Ishikawa (cell line): ENCODE measurements at regions not wholly inside any gene's neighbourhood (a gene's known extent, or its start where the extent isn't known, plus 50 kb on each side); places are given as distances from the start of the nearest gene placed in this dataset.

Experiments used
- CEBPB ChIP-seq: IDR thresholded peaks from 2 replicates; pipeline ENCODE4 v1.6.1; 2012
- CREB1 ChIP-seq: IDR thresholded peaks from 2 replicates; pipeline ENCODE4 v1.6.1; 2012; ENCODE audit warnings: low read depth
- EGR1 ChIP-seq: IDR thresholded peaks from 2 replicates; pipeline ENCODE4 v1.6.1; 2012
- EP300 ChIP-seq: IDR thresholded peaks from 2 replicates; pipeline ENCODE4 v1.6.1; 2012; ENCODE audit warnings: borderline replicate concordance
- FOXM1 ChIP-seq: IDR thresholded peaks from 2 replicates; pipeline ENCODE4 v1.6.1; 2012; ENCODE audit warnings: low read depth, borderline replicate concordance
- MAX ChIP-seq: IDR thresholded peaks from 2 replicates; pipeline ENCODE4 v1.6.1; 2012
- NFIC ChIP-seq: IDR thresholded peaks from 2 replicates; pipeline ENCODE4 v1.6.1; 2012
- RAD21 ChIP-seq: IDR thresholded peaks from 2 replicates; pipeline ENCODE4 v1.6.1; 2012; ENCODE audit warnings: low read depth
- TAF1 ChIP-seq: IDR thresholded peaks from 2 replicates; pipeline ENCODE4 v1.6.1; 2012; ENCODE audit warnings: low read depth, mild to moderate bottlenecking
- TCF12 ChIP-seq: IDR thresholded peaks from 2 replicates; pipeline ENCODE4 v1.6.1; 2012; ENCODE audit warnings: low read depth
- TEAD4 ChIP-seq: IDR thresholded peaks from 2 replicates; pipeline ENCODE4 v1.6.1; 2012
- YY1 ChIP-seq: IDR thresholded peaks from 2 replicates; pipeline ENCODE4 v1.6.1; 2012; ENCODE audit warnings: low read depth
- ZBTB7A ChIP-seq: IDR thresholded peaks from 2 replicates; pipeline ENCODE4 v1.6.1; 2012; ENCODE audit warnings: low read depth
- TF ChIP-seq, protein P1 (sequence below): IDR thresholded peaks from 2 replicates; pipeline ENCODE4 v1.6.1; 2012; ENCODE audit warnings: low read depth, mild to moderate bottlenecking
- TF ChIP-seq, protein P2 (sequence below): IDR thresholded peaks from 2 replicates; pipeline ENCODE4 v1.6.1; 2012

DNA sequence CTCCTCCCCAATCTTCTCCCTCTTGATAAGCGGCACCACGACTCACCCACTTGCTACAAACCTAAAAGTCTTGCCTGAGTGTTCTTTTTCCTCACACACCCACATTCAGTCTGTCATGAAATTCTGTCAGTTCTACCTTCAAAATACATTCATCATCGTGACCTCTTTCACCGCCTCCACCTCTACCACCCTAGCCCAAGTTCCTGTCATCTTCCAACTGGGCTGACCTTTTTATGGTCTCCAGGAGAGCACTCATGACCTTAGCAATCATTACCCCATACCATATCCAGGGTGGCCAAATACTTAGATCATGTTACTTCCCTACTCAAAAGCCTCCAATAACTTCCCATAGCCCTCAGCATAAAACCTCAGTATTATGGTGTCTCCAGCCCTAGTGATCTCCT, 110.4 kb upstream of the TSC22D1 start:
- TF ChIP-seq EP300 (no peak), EGR1 (no peak), CEBPB (no peak), TEAD4 (no peak), NFIC (no peak), FOXM1 (no peak), TCF12 (no peak)
- TF ChIP-seq, protein P1, sequence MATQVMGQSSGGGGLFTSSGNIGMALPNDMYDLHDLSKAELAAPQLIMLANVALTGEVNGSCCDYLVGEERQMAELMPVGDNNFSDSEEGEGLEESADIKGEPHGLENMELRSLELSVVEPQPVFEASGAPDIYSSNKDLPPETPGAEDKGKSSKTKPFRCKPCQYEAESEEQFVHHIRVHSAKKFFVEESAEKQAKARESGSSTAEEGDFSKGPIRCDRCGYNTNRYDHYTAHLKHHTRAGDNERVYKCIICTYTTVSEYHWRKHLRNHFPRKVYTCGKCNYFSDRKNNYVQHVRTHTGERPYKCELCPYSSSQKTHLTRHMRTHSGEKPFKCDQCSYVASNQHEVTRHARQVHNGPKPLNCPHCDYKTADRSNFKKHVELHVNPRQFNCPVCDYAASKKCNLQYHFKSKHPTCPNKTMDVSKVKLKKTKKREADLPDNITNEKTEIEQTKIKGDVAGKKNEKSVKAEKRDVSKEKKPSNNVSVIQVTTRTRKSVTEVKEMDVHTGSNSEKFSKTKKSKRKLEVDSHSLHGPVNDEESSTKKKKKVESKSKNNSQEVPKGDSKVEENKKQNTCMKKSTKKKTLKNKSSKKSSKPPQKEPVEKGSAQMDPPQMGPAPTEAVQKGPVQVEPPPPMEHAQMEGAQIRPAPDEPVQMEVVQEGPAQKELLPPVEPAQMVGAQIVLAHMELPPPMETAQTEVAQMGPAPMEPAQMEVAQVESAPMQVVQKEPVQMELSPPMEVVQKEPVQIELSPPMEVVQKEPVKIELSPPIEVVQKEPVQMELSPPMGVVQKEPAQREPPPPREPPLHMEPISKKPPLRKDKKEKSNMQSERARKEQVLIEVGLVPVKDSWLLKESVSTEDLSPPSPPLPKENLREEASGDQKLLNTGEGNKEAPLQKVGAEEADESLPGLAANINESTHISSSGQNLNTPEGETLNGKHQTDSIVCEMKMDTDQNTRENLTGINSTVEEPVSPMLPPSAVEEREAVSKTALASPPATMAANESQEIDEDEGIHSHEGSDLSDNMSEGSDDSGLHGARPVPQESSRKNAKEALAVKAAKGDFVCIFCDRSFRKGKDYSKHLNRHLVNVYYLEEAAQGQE = no peak

GRCh38 chr13:44685641-44686040, 109.5 kb upstream of the TSC22D1 start:
- no peak for TF ChIP-seq CEBPB

GRCh38 chr13:44680746-44681355, 104.7 kb upstream of the TSC22D1 start:
- no peak for TF ChIP-seq CREB1
- no peak for TF ChIP-seq CEBPB

GRCh38 chr13:44679597-44679996, 103.5 kb upstream of the TSC22D1 start:
- TF ChIP-seq ZBTB7A (no peak), CEBPB (no peak), YY1 (no peak), EGR1 (no peak)
- TF ChIP-seq, protein P2, sequence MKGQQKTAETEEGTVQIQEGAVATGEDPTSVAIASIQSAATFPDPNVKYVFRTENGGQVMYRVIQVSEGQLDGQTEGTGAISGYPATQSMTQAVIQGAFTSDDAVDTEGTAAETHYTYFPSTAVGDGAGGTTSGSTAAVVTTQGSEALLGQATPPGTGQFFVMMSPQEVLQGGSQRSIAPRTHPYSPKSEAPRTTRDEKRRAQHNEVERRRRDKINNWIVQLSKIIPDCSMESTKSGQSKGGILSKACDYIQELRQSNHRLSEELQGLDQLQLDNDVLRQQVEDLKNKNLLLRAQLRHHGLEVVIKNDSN = no peak

DNA sequence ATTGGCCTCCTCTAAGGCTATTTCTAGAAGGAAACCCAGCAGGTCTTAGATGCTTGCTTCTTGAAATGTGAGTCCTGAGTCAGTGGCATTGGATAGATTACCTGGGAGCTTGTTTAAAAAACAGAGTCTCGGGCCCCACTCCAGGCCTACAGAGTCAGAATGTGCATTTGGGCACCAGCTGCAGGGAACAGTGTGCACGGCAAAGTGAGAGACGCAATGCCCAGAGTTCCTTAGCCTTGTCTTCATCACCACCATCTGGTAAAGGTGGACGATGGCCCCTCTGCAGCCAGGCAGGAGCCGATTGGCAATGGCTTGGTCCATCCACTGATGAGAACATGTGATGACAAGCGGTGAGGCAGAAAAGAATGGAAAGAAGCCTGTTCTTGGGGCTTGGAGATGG, 102.1 kb upstream of the TSC22D1 start:
- TF ChIP-seq TAF1 (no peak), CREB1 (no peak), EP300 (no peak), MAX (no peak), FOXM1 (no peak)

DNA sequence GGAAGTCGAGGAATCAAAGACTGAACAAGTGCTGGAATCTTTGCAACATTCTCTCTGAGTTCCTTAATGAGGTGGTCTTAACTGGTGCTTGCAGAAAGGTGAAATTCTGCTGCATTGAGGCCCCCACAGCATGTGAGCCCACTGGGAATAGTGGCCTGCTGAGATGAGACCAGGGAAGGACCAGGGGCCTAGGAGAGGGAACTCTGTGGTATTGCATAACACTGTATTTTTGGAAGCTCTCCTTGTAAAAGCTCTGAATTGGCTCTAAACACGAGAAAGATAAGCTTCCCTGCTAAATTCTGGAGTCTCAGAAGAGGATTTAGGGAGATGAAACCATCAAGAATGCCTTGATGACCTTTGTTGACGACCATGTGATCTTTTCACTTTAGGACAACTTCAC, 100.4 kb upstream of the TSC22D1 start:
- no peak for TF ChIP-seq CREB1
- TF ChIP-seq FOXM1 = no peak
- TF ChIP-seq, protein P1 = no peak
- TF ChIP-seq YY1 = no peak
- no peak for TF ChIP-seq ZBTB7A
- TF ChIP-seq TEAD4 = no peak
- no peak for TF ChIP-seq TAF1
- TF ChIP-seq NFIC = no peak
- no peak for TF ChIP-seq TCF12
- TF ChIP-seq EGR1 = no peak
- no peak for TF ChIP-seq RAD21
- TF ChIP-seq CEBPB = no peak
- no peak for TF ChIP-seq EP300
- TF ChIP-seq MAX = no peak
- TF ChIP-seq, protein P2 = no peak

DNA sequence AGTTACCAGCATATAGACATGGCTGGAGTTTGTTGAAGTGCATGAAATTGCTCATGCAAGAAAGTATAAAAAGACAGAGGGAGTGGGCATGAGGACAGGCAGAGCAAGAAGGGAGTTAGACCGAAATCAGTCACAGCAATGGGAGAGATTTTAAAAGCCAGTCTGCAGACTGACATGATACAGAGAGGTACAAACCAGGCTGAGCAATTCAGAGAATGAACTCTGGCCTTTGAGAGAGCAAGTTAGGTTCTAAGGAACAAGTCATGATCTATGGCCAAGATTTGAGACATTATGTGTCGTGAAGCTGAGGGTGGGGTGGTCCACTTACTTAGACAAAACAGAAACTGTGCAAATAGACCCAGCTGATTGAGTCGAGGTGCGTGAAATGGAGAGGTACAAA, 93.4 kb upstream of the TSC22D1 start:
- TF ChIP-seq YY1 = no peak
- no peak for TF ChIP-seq FOXM1
- no peak for TF ChIP-seq RAD21
- TF ChIP-seq TAF1 = no peak
- no peak for TF ChIP-seq CREB1
- TF ChIP-seq ZBTB7A = no peak
- no peak for TF ChIP-seq EGR1
- no peak for TF ChIP-seq NFIC
- TF ChIP-seq TCF12 = no peak
- TF ChIP-seq MAX = no peak
- TF ChIP-seq EP300 = no peak
- TF ChIP-seq TEAD4 = no peak
- TF ChIP-seq CEBPB = no peak
- TF ChIP-seq, protein P2 = no peak
- TF ChIP-seq, protein P1 = no peak
